Stimulated activated CD4-positive, alpha-beta T cell treated with anti-CD3 and anti-CD28 coated beads, Interleukin-4, amount 100 ng/mL, for 24 hours (primary cell): ENCODE measurements at regions not wholly inside any gene's neighbourhood (a gene's known extent, or its start where the extent isn't known, plus 50 kb on each side); places are given as distances from the start of the nearest gene placed in this dataset.
"Not testable (repeated sequence)": the region's sequence is repeated elsewhere in the genome, so short reads cannot be mapped to it uniquely, and the experiment has no call there.

ENCODE experiments used
- DNase-seq: peaks from one replicate; pipeline ENCODE4 v3.0.0-alpha.2; 2020

DNA sequence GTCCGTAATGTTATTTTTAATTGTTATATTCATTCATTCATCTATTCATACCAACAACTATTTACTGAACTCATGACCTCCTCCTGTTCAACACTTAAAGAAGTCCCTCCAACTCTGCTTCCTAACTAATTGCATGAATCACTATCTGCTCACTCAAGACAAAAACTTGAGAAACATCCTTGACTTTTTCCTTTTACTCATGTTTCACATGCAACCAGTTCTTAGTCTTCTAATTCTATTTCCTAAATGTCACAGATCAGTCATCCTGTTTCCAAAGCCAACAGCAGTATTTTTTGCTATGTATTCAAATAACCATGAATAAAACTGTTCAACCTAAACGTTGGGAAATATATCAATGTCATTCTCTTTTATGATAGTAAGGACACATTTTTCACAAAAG lies 124.6 kb upstream of the GBE1 start:
- no peak for DNase-seq

DNA sequence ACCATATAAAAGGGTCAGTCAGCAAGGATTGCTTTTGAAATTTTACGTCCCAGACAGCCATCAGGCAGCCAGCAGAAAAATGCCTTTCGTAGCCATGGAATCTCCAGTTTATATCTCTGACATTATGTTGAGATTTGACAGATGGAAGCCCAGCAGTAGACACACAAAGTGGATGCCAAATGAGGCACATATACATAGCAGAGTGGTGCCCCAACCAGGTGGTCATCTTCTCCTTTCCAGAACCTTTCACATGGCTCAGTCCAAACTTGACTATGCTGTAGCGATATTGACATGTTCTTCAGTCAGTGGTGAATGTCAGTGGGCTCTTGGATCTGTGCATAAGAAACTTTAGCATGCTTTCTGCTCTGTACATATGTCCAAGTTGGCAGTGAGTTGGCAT lies 123.3 kb upstream of the GBE1 start:
- DNase-seq = no peak

DNA sequence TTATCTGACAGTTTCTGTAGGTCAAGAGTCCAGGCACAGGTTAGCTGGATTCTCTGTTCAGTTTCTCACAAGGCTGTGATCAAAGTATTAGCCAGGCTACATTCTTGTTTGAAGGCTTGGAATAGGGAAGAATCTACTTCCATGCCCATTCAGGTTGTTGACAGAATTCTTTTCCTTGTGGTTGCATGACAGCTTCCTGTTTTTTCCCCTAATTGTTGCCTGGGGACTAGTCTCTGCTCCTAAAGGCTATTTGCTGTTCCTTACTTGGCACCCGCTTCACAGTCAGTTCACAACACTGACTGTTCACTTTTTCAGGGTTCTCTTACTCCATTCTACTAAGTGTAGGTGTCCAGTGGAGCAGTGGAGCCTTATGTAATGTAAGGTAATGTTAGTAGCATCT lies 115.4 kb upstream of the GBE1 start:
- no peak for DNase-seq

DNA sequence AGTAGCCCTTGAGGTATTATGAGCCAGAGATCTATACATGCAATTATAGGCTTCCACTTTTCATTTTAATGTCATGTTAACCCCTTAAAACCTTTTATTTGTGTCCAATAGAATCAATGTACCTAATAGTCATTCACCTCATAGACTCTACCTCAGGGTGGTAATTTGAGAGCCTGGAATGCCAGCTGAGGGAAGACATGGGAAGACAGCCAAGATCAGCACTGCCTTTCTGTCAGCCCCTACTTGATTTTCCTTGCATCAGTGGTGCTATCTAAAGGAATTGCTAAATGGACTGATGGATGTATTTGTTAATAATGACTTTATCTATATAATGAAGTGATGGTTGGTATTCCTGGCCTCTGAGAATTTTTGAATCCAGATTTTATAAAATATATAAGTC lies 113.3 kb upstream of the GBE1 start:
- DNase-seq = no peak

DNA sequence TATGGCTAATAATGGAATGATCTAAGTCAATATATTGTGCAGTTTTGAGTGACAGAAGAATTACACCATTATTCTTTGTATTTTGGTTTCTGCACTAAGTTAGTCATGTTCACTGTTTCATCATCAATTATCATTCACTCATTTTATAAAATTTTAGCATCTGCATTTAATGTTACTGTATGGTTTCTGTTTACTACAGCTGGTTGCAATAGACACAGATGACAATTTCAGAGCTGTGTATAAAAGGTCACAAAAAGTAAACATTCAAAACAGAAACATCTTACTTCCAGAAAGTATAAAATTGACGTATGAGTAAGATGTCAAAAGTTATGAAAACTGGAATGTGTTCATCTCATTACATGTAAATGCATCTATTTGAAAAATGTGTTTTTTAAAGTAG lies 111.1 kb upstream of the GBE1 start:
- DNase-seq = no peak

DNA sequence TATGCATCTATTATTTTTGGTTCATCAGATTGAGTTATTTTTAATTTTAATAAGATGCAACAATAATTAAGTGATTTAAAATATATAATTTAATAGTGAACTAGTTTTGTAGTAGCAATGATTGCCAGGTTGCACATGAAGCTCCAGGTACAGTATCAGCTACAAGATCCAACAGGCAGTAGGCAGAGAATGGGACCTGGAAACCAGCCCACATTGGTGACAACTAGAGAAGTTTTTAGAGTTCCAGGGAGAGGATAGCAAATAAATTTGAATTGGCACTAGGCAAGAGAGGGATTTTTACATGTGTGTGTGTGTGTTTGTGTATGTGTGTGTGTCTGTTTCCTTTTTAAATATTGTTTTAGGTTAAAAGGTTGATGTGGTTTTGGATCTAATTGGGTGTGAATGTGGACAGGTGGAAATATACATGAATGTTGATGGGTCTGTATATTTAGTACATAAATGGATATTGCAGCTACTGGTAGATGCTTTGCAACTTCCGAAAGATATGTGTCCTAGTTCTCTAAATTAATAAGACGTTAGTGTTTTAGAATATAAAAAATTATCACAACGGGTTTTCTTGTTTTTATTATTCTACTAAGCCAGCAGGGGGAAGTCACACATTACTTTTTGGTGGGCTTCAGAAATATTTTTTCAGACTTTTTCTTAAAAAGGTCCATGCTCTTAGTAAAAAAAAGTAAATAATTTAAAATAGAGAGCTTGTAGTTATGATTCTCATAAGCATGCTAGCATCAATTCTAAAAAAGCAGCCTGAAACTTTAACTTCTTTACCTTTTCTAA lies 110.1 kb upstream of the GBE1 start:
- DNase-seq = no peak

DNA sequence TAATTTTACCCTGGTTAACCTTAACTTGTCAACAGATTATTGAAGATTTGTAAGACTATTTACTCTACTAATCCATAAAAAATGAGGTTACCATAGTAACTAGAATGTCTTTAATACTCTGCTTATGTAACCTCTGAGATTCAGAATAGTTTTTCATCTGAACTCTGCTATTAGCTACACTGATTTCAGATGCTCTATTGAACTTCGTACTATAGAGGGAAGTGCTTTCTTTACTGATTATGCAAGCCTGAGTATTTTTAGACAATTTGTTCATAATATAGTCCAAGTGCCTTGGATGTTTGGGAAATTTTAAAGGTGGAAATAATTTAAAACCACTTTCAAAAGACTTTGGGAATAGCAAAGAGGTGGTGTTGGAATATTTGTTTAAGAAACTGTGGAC lies 107.9 kb upstream of the GBE1 start:
- no peak for DNase-seq

DNA sequence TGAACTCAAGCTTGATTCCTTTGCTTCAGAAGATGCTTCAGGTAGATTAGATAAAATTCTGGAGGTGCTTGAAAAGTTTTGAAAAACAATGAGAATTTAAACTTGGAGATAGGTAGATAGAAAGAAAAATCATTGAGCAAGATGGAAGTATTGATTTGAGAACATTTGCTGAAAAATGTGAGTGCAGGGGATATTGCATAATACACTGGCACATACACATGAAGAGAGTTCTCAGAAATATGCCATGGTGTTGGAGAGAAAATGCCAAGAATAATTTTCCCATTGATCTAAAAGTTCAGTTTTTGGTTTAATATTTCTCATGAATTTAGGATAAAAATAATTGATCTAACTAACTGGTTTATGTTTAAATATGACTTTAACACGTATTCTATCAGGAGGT lies 107.2 kb upstream of the GBE1 start:
- DNase-seq = no peak

DNA sequence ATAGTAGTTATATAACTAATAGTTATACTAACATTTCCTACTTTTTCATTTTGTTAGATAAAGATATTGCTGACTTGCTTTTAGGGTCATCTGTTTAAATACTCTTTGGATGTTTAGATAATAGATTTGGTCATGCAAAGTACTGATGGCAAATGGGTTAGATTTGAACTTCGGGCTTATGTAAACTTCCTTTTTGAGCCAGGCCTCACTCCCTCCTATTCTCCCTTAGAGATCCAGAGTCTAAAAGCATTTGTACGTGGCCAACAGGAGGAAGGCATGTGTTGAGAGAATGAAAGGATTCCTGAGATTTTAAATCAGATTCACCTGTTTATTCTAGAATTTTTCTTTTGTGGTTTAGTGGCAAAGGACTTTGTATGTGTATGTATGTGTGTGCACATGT lies 106.4 kb upstream of the GBE1 start:
- no peak for DNase-seq

DNA sequence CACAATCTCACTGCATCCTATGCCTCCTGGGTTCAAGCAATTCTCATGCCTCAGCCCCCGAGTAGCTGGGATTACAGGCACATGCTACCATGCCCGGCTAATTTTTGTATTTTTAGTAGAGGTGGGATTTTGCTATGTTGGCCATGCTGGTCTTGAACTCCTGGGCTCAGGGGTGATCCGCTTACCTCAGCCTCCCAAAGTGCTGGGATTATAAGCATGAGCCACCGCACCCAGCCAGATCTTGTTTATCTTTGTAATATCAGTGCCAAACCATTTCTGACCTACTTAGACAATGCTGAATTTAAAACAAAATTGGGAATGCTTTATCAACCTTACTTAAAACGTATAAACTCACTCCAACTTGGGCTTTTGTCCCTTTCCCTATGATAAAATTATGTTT lies 103.7 kb upstream of the GBE1 start:
- DNase-seq = not testable (repeated sequence)

DNA sequence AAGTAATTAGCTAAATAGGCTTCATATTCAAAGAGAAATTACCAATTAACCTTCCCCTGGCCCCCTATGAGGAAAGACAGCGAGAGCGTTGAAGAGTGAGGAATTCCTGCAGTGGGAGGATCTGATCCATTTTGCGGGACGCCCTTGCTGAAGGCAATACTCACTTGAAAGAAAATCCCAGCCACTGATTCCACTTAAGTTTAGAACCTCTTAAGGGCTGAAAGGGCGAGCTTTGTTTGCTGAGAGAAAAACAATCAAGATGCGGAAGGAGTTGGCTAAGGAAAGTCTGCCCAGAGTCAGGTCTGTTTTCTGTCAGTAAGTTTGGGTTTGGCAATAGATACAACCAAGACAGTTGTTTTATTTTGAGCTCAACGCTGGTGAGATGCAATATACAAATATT lies 102.8 kb upstream of the GBE1 start:
- DNase-seq = no peak

DNA sequence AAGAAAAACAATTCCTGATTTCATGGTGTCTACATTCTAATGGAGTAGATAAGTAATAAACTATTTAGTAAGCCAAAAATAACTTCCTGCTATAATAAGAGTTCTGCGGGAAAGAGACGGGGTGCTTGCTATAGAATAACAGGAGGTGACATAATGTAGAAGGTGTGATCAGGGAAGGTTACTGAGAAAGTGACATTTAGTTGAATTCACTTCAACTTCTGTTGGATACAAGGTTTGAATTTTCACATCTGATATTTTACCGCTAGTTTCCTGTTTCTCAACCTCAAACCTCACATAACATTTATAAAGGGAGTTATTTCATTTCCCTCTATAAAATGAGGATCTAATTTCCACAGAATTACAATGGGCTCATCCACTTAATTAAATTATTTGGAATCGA lies 102.3 kb upstream of the GBE1 start:
- DNase-seq = no peak

DNA sequence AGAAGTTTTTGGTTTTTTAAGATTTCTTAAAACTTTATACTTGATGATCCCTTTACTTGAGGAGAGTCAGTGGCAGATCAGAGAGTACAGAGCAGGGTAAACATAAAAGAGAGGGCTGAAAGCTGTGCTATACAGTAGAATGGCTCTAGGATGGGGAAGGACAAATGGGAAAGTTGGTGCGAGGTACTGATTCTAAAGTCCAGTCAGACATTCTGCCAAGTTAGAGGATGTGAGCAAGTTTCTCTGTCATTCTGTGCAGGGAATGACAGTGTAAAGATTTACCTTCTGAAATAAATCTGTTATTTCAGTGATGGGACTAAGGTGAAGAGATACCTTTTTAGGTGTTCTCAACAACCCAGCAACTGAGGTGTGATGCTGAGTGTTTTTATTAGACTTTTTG lies 100.1 kb upstream of the GBE1 start:
- no peak for DNase-seq

DNA sequence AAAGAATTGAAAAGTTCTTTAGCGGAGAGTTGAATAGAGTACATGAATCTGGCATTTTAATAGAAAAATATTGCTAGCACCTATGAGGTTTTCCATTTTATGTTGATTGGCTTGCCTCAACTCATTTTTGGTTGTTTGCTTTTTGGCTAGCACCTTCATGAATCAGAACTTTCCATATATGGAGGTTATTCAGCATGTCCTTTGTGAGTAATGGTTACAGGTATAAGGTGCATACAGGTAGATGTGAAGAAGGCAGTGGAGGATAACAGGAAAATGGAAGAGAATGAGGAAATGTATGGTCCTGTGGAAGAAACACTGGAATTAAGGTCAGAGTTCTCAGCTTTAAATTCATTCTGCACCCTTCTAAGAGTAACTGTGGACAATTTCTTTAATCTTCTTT lies 98.1 kb upstream of the GBE1 start:
- no peak for DNase-seq

DNA sequence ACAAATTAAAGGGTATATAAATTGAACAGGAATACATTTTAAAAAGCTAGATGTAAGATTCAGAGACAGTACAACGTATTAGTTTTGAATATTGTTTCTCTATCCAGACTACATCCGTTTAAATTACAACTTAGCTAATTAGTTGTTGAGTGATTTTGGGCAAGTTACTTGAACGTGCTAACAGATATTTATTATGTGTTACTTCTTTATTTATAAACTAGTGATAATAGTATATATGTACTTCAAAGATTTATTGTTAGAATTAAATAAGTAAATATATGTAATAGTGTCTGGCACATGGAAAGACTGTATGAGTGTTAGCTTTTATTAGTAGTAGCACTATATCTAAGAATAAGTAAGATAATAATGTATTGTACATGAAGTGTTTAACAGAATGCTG lies 92.0 kb upstream of the GBE1 start:
- DNase-seq = no peak

DNA sequence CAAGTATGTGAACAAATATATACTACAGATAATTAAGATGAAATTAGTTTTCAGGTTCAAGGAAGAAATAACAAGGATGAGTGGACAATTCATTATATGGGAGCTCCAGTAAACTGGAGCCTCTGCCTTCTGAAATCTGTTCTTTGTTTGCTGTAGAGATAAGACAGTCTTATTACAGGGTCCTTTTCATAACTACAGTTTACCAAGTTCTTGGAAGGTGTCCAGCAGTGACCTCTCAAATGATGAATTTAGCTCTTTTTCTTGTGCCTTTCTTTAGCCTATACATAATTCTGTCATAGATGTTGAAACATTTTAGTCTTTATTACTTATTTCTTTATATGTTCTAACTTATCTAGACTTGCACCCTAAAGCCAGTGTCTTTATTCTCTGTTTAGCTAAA lies 89.7 kb upstream of the GBE1 start:
- DNase-seq = no peak

DNA sequence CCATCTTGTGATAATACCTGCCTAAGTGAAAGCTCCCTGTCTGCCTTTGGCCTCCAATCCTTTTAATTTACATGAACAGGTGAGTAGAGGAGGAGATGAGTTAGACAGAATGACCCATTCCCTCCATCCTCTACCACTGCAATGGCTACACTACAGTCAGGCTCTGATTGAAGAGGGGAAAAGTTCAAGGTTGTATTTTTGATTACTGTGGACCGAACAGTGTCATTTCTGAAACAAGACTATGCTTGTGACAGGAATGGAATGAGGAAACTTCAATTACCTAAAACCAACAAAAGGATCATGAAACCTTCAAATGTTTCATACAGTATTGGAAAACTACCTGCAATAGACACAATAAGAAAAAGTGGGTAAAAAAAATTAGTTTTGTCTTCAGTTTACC lies 85.5 kb upstream of the GBE1 start:
- DNase-seq = no peak

DNA sequence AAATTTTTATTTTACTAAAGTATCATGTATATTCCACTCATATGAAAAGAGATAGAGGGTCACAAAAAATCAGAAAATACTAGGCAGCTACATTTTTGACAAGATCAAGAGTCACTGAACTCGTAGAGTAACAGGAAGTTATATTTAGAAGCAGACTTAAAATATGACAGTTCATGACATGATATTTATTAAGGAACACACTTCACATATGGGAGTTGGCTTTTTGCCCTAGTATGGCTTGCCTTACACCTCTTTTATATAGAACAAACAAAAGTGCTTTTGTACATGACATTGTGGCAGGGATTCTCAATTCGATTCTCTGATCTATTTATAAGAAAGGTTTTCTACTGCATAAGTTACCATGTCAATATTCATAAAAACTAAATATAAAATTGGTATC lies 80.1 kb upstream of the GBE1 start:
- DNase-seq = no peak

DNA sequence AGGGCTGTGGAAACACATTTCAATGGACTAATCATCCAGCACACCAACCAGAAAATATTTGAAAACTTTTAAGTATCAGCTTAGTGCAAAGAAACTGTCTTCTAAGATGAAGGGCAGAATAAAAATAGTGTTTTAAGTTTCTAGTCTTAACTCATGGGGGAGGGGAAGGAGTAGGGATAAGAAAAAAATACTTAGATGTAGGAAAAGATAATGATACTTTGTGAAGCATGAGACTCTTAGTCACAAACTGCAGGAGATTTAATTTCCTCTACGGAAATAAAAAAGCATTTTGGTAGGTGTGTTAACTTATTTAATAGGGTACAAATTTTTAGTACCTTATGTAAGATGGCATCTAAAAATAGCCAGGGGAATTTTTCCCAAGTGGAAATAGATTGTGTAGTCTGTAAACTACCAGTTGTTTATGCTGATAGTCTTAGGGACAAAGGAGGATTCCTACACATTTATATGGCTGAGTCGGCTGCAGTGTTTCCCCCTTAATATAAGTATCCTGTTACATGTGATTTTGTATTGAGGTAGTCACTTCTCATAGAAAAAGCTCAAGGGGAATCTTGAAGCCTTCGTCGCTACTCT lies 78.2 kb upstream of the GBE1 start:
- DNase-seq = no peak

DNA sequence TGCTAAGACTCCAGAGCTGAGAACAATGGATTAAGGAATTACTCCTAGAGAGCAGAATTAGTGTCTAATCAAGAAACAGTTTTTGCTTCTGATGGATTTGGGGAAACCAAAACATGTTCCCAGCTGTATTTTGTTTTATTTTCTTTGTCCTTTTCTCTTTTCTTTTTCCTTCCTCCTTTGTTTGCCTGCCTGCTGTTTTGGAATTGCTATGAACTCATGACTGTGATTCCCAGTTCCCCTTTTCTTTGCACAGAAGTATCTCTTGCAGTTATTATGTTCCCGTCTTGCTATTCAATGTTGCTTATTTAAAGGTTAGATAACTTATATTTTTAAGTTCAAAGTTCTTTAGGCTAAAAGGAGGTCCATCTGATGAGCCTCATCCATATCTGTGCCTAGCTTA lies 77.0 kb upstream of the GBE1 start:
- DNase-seq = no peak

DNA sequence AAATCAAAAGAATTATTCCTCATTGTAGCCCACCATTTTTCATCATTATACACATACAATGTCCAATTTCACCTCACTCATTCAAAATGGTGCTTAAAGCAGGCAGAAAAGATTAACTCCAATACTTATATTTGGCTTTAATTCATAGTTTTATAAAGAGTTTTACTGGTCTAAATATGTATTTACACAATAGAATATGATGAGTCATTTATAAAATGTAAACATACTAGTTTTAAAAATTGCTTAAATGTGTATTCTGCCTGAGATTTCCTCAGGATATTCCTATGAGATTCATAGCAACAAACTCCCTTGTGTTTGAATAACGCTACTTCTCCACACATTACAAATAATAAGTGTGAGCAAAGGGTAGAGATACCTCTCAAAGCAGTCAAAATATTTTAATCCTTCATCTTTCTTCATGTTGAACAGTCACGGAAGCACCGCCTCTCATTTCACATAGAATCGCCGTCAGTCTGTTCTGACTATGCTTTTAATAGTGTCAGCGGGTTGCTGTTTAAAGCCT lies 75.7 kb upstream of the GBE1 start:
- DNase-seq = no peak

DNA sequence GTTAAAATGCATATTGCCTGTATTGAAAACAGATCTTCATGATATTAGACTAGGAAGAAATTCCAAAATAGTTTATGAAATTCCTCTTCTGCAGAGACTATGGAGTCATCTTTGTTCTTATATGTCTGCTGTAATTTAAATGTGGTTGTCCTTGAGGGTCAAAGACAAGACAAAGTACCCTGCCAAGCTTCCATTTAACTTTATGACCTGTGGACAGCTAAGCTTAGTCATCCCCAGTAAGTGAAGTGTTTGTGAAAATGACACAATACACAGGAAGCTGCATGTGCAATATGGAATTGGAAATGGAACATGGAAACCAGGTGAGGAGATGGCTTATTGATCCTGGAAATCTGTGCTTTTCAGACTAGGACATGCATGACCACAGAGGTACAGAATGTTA lies 68.5 kb upstream of the GBE1 start:
- DNase-seq = no peak

DNA sequence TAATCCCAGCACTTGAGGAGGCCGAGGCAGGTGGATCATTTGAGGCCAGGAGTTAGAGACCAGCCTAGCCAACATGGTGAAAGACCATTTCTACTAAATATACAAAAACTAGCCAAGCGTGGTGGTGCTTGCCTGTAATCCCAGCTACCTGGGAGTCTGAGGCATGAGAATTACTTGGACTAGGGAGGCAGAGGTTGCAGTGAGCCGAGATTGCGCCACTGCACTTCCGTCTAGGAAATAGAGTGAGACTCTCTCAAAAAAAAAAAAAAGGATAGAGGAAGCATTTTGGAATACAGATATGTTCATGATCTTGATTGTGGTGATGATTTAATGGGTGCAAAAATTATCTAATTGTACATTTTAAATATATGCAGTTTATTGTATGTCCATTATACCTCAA lies 67.8 kb upstream of the GBE1 start:
- DNase-seq = not testable (repeated sequence)

DNA sequence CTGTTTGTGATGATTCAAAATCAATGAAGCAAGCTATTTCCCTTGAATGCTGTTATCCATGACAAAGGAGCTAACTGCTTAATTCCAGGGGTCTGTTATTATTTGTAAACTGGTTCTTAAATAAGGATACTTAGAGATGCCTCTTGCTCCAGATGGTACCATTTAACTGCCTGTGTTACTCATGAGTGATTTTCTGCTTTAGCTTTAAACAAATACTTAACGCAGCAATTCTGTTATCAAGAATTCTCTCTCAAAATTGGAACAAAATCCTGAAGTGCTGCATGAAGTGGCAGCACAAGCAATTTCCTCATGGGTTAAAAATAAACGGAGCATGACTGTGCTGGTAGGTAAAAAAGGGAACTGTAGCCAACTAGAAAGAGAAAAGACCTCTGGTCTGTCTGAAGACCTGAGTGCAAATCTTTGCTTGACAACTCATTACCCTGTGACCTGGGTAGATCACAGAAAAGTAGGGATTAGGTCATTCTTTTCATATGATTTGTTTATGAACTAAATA lies 62.5 kb upstream of the GBE1 start:
- no peak for DNase-seq

DNA sequence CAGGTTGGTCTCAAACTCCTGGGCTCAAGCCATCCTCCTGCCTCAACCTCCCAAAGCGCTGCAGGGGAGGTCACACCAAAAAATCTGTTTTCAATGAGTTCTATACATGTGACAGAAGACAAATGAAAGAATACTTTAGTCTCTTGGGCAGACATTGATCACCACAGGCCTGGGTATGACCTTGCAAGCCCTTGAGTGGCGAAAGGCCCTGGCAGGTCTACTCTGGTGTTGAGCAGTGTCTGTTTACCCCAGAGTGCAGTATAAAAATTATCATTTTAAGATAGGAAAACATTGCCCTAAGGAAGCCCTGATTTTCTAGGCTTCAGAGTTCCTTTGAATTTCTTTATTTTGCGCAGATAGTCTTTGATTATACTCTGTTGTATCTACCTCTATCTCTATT lies 61.6 kb upstream of the GBE1 start:
- DNase-seq = no peak
